ENCODE measurements at regions not wholly inside any gene's neighbourhood (a gene's known extent, or its start where the extent isn't known, plus 50 kb on each side); places are given as distances from the start of the nearest gene placed in this dataset.

GRCh38 chr3:24714436-24714835, 219.8 kb upstream of the THRB start:
- no peak for TF ChIP-seq CTCF (IDR thresholded peaks at IDR 0.05; ENCODE audit: low read depth, low read length)
- Histone ChIP-seq H3K9me3 (ENCODE audit: control insufficient read depth, insufficient read depth, low read length) (no peaks in the 10 kb centered on the region), H3K27ac (ENCODE audit: low read depth, low read length) (no peak overlapping the region), H3K4me3 (ENCODE audit: low read depth, low read length) (no peak overlapping the region), H3K27me3 (ENCODE audit: control insufficient read depth, insufficient read depth, low read length) (no peaks in the 10 kb centered on the region)
- no peak for DNase-seq (ENCODE audit: low read depth, low spot score)
- ChIA-PET CTCF (no interaction called here), POLR2A (no interaction called here)

- no peak for DNase-seq (ENCODE audit: low read depth, low spot score)
- H3K27ac ChIP-seq (ENCODE audit: low read depth, low read length): no peak overlapping the region
- CTCF ChIA-PET: no interaction called here
- TF ChIP-seq CTCF (IDR thresholded peaks at IDR 0.05; ENCODE audit: low read depth, low read length): no peak
- H3K4me3 ChIP-seq (ENCODE audit: low read depth, low read length): no peak overlapping the region
- H3K27me3 ChIP-seq (ENCODE audit: control insufficient read depth, insufficient read depth, low read length): no peaks in the 10 kb centered on the region
- no peaks in the 10 kb centered on the region for H3K9me3 ChIP-seq (ENCODE audit: control insufficient read depth, insufficient read depth, low read length)
- POLR2A ChIA-PET: no interaction called here
Measured at GRCh38 chr3:24715171-24715792, 220.6 kb upstream of the THRB start.

- ChIA-PET POLR2A (no interaction called here), CTCF (no interaction called here)
- TF ChIP-seq CTCF (IDR thresholded peaks at IDR 0.05; ENCODE audit: low read depth, low read length): no peak
- Histone ChIP-seq H3K27me3 (ENCODE audit: control insufficient read depth, insufficient read depth, low read length) (no peaks in the 10 kb centered on the region), H3K9me3 (ENCODE audit: control insufficient read depth, insufficient read depth, low read length) (no peaks in the 10 kb centered on the region), H3K4me3 (ENCODE audit: low read depth, low read length) (no peak overlapping the region), H3K27ac (ENCODE audit: low read depth, low read length) (no peak overlapping the region)
- DNase-seq (ENCODE audit: low read depth, low spot score): no peak
Measured at GRCh38 chr3:24722087-24722486, 227.4 kb upstream of the THRB start.

- Histone ChIP-seq H3K27me3 (ENCODE audit: control insufficient read depth, insufficient read depth, low read length) (no peaks in the 10 kb centered on the region), H3K27ac (ENCODE audit: low read depth, low read length) (no peak overlapping the region), H3K9me3 (ENCODE audit: control insufficient read depth, insufficient read depth, low read length) (no peaks in the 10 kb centered on the region), H3K4me3 (ENCODE audit: low read depth, low read length) (no peak overlapping the region)
- DNase-seq (ENCODE audit: low read depth, low spot score): no peak
- POLR2A ChIA-PET: no interaction called here
- CTCF ChIA-PET: interaction anchor here (1.1 to 1.4 kb wide), 2 partner anchors 45 to 540 kb away, joined by 3 read pairs; no protein-coding TSS in a partner anchor
- no peak for TF ChIP-seq CTCF (IDR thresholded peaks at IDR 0.05; ENCODE audit: low read depth, low read length)
Measured at GRCh38 chr3:24725514-24726255, 231.0 kb upstream of the THRB start.

- Histone ChIP-seq H3K9me3 (ENCODE audit: control insufficient read depth, insufficient read depth, low read length) (no peaks in the 10 kb centered on the region), H3K4me3 (ENCODE audit: low read depth, low read length) (no peak overlapping the region), H3K27me3 (ENCODE audit: control insufficient read depth, insufficient read depth, low read length) (no peaks in the 10 kb centered on the region), H3K27ac (ENCODE audit: low read depth, low read length) (no peak overlapping the region)
- ChIA-PET CTCF (interaction anchor here (1.4 kb wide), 1 partner anchor 46 kb away, joined by 3 read pairs; no protein-coding TSS in a partner anchor), POLR2A (no interaction called here)
- DNase-seq (ENCODE audit: low read depth, low spot score): no peak
- TF ChIP-seq CTCF (IDR thresholded peaks at IDR 0.05; ENCODE audit: low read depth, low read length): no peak
Measured at GRCh38 chr3:24726423-24726822, 231.8 kb upstream of the THRB start.
